ENCODE measurements at regions not wholly inside any gene's neighbourhood (a gene's known extent, or its start where the extent isn't known, plus 50 kb on each side); places are given as distances from the start of the nearest gene placed in this dataset.
A peak's percentile ranks its signal among the peaks of the same experiment; 100 is the strongest.
"Not testable (repeated sequence)": the region's sequence is repeated elsewhere in the genome, so short reads cannot be mapped to it uniquely, and the experiment has no call there.

DNA sequence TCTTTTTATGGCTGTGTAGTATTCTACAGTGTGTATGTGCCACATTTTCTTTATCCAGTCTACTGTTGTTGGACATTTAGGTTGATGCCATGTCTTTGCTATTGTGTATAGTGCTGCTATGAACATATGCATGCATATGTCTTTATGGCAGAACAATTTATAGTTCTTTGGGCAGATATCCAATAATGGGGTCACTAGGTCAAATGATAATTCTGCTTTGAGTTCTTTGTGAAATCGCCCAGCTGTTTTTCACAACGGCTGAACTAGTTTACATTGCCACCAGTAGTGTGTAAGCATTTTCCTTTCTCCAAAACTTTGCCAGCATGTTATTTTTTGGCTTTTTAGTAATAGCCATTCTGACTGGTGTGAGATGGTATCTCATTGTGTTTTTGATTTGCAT, 214.8 kb upstream of the TMEM229A start:
- DNase-seq (ENCODE audit: low spot score), result no peak

- DNase-seq (ENCODE audit: low spot score), result no peak
Measured at GRCh38 chr7:124246262-124246863, 213.5 kb upstream of the TMEM229A start.

GRCh38 chr7:124244469-124244868, 211.6 kb upstream of the TMEM229A start:
- not testable (repeated sequence) for DNase-seq (ENCODE audit: low spot score)

- DNase-seq (ENCODE audit: low spot score), result no peak
Measured at GRCh38 chr7:124219681-124220080, 186.8 kb upstream of the TMEM229A start.

GRCh38 chr7:124208642-124209041, 175.8 kb upstream of the TMEM229A start:
- DNase-seq (ENCODE audit: low spot score), result no peak

DNA sequence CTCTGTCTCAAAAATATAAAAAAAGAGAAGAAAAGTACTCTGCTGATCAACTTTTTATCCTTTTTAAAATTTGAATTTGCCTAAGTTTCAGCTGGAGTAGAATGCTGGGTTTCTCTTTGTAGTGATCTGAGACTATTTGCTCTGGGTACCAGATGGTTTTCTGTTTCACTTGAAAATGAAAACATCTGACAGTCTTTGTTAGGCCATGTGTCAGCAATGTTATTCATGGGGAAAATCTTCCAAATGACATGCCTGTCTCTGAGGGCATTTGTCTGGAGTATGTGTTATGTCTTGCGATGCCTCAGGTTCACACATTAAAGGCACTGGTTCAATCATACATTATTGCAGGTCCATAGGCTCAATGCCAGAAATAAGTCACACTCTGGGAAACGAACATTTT, 175.3 kb upstream of the TMEM229A start:
- DNase-seq (ENCODE audit: low spot score), result no peak

GRCh38 chr7:124205526-124205925, 172.7 kb upstream of the TMEM229A start:
- DNase-seq (ENCODE audit: low spot score), result no peak

DNA sequence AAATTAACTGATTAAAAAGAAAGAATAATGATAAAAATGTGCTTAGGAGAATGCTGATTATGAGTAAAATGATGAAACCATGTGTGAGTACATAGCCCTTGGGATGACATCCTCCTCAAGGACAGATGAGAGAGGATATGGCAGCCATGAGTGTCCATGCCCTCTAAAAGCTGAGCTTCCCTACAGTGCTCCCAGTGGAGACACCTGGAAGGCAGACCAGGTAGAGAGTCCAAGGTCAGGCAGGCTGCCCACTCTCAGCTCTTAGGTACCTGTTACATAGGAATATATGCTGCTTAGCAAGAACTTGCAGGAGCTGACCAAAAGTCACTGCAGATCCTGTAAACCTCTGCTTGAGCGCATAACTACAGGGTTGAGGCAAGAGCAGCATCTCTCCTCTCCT, 169.7 kb upstream of the TMEM229A start:
- no peak for DNase-seq (ENCODE audit: low spot score)

GRCh38 chr7:124201768-124202349, 169.0 kb upstream of the TMEM229A start:
- peak; percentile 3 for DNase-seq (ENCODE audit: low spot score)

- DNase-seq (ENCODE audit: low spot score), result no peak
Measured at GRCh38 chr7:124196519-124196918, 163.7 kb upstream of the TMEM229A start.

- no peak for DNase-seq (ENCODE audit: low spot score)
Measured at GRCh38 chr7:124192885-124193284, 160.0 kb upstream of the TMEM229A start.

DNA sequence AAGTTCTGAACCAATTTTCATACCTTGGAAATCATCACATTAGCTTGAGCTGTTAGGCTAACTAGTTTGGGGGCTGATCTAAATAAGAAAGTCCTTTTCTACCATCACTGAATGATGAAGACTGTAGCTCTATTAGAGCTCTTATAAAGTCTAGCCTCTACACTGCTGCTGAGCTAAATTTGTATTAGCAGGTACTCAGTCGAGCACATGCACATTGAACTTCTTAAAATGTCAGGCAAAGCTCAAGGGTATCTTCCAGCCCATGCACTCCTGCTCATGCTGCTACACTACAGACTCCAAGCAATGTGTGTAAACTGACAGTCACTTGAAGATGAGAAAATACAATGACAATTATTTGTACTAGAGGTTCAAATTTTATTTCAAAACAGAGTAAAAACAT, 158.8 kb upstream of the TMEM229A start:
- DNase-seq (ENCODE audit: low spot score), result no peak

DNA sequence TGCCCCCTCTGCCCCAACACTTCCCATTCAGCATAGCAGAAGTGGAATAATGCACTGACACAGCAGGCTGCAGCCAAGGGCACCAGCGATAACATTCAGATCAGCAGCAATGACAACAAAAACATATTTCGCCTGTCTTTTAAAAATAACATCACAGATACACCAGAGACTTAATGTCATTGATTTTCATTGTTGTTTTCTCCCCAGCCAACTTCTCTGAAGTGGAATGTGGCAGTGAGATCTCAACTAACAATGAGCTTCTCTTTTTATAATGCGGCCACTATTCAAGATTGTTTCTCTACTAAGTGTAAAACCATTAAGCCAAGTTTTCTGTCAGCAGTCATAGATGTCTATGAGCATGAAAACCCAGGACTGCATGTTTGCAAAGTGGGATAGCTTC, 158.2 kb upstream of the TMEM229A start:
- DNase-seq (ENCODE audit: low spot score), result no peak

DNA sequence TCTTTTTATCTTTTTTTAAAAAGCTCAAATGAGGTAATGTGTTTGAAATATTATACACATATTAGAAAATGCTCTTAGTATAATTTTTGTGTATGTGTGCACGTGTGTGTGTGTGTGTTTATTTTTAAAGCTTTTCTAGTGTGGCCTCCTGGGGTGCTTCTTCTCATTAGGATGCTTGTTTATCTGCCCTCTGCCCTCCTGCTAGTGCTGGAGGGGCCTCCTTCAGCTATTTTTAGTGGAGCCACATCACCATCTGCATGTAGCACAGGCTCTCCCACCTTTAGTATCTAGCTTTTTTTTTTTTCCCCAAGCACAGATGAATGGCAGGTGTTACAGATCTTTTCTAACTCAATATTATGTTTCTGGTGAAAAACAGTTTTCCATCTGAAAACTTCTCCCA, 155.7 kb upstream of the TMEM229A start:
- DNase-seq (ENCODE audit: low spot score), result no peak

DNA sequence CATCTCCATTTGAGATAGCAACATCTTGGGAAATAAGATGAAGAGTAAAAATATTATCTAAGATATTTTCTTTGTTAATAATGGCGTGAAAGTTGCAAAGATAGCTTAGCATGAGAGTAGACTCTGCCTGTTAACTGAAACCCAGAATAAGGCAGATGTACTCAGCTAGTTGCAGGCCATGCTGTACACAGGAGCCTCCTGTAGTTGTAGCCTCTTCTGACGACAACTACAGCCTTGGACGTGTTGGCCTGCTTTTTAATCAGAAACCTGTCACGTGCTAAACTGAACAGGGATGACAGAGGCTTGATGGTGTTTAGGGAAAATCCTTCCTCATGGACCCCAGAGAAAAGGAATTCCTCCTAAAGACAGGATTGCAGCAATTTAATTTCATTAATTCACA, 155.1 kb upstream of the TMEM229A start:
- DNase-seq (ENCODE audit: low spot score), result no peak

DNA sequence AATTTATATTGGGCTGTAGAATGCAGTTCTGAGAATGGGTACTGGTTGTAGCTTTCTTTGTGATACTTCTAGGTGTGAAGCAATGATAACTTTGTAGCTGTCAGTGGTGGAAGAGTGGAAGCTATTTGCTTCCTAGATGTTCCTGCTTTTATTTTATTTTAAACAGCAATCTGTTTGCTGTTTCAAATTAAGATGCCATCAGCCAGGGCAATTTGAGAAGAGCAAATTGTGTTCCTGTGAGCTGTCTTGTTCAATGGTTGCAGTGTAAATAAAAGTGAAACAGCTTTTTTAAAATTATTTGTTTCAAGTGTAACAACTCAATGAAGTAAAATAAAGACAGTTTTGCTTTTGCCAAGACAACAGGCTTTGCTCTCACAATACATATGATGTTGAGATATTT, 150.8 kb upstream of the TMEM229A start:
- no peak for DNase-seq (ENCODE audit: low spot score)

DNA sequence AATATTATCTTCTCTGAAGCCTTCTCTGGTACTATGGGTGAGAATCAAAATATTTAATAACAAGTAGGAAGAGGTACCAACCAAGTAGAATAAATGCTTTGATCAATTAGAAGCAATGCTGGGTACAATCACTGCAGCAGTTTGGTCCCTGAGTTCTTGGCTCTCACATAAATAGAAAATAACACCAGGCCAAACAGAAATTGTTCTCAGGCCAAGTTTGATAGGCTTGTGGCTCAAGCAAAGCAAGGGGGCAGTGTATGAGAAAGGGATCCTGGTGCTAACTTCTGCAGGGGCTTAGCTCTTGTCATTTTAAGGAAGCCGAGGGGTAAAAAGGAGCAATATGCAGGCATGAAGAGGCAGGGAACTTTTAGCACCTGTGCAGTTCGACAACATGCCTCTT, 146.8 kb upstream of the TMEM229A start:
- no peak for DNase-seq (ENCODE audit: low spot score)

GRCh38 chr7:124177891-124178290, 145.0 kb upstream of the TMEM229A start:
- DNase-seq (ENCODE audit: low spot score), result no peak

DNA sequence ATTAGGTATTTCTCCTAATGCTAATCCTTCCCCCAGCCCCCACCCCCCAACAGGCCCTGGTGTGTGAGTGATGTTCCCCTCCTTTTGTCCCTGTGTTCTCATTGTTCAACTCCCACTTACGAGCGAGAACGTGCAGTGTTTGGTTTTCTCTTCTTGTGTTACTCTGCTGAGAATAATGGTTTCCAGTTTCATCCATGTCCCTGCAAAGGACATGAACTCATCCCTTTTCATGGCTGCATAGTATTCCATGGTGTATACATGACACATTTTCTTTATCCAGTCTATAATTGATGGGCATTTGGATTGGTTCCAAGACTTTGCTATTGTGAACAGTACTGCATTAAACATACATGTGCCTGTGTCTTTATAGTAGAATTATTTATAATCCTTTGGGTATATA, 138.9 kb upstream of the TMEM229A start:
- DNase-seq (ENCODE audit: low spot score), result not testable (repeated sequence)

DNA sequence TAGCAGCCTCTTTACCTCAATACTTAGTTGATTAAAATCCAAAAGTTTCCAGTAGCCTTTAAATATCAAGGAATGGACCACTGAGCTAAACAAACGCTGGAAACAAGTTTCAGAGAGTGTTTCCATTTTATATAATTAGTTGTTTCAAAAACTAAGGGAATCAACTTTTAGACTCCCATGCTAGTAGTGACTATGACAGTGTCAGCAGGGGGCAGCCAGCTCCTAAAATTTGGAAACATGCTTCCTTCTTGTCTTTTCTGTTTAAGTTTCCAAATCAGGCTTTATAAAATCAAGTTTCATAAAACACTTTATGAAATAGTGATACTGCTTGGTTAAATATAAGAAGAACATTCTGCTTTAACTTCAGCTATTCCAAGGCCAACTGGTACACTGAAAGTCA, 138.2 kb upstream of the TMEM229A start:
- no peak for DNase-seq (ENCODE audit: low spot score)

DNA sequence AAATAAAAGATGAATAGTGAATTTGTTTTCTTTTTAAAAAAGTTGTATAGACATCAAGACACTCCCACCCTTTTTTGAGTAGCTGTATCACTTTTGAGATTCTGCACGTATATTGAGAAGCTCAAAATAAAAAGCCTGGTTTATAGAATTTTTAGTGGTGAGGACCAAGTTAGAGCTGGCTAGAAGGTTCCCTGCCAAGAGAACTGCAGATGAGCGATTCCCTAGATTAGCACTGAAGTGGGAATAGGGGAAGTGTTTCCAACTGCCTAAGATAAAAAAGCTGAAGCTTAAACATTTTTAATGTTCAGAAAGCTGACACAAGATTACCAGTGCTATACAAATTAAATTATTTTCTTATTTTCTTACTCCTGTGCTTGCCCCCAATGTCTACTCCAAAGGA, 135.7 kb upstream of the TMEM229A start:
- no peak for DNase-seq (ENCODE audit: low spot score)

DNA sequence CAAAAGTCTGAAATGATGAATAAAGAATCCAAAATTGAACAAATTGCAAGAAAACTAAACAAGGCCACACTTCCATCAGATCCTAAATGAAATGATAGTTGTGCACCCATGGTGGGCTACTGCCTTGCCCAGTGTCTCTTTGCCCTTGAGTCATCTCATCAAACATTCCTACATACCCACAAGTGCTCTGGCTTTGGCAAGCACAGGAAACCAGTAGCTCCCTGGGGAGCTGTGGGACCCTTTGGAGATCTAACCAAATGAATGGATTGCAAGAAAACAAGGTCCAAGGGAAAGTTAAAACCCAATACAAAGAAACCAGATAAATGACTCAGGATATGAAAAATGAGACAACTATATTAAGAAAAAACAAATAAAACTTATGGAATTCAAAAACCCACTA, 129.8 kb upstream of the TMEM229A start:
- DNase-seq (ENCODE audit: low spot score), result peak; percentile 16

DNA sequence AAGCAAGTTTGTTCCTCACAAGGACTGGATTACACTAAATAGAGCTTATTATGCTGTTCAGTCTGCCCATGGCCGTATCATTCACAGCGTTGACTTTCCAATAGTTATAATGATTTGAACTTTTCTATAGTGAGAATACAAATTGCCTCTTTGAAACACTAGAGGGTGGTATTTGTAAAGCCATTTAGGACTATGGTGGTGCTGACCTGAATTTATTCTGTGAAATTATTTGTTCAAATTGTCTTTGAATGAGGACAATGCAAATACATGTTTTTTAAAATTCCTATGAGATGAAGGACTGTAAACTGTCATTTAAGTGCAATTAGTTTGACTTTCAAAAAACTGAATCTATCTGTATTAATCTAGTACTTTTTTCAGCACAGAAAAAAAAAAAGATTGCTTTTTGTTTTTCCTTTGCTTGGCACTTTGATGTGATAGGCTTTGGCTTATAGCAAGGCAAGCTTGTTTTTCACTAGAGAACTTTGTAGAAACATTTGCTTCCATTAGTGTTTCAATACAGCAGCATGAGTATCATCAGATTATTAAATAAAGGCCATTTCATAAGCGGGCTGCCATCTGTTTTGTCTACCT, 122.7 kb upstream of the TMEM229A start:
- DNase-seq (ENCODE audit: low spot score), result no peak

All from hepatic stellate cell (primary cell).